Ishikawa (cell line): ENCODE measurements at regions not wholly inside any gene's neighbourhood (a gene's known extent, or its start where the extent isn't known, plus 50 kb on each side); places are given as distances from the start of the nearest gene placed in this dataset.

ENCODE experiments used
- CEBPB ChIP-seq: IDR thresholded peaks from 2 replicates; pipeline ENCODE4 v1.6.1; 2012
- CREB1 ChIP-seq: IDR thresholded peaks from 2 replicates; pipeline ENCODE4 v1.6.1; 2012; ENCODE audit warnings: low read depth
- EGR1 ChIP-seq: IDR thresholded peaks from 2 replicates; pipeline ENCODE4 v1.6.1; 2012
- EP300 ChIP-seq: IDR thresholded peaks from 2 replicates; pipeline ENCODE4 v1.6.1; 2012; ENCODE audit warnings: borderline replicate concordance
- FOXM1 ChIP-seq: IDR thresholded peaks from 2 replicates; pipeline ENCODE4 v1.6.1; 2012; ENCODE audit warnings: low read depth, borderline replicate concordance
- NFIC ChIP-seq: IDR thresholded peaks from 2 replicates; pipeline ENCODE4 v1.6.1; 2012
- RAD21 ChIP-seq: IDR thresholded peaks from 2 replicates; pipeline ENCODE4 v1.6.1; 2012; ENCODE audit warnings: low read depth
- REST ChIP-seq: IDR thresholded peaks from 2 replicates; pipeline ENCODE4 v1.6.1; 2012; ENCODE audit warnings: low read depth, mild to moderate bottlenecking
- TAF1 ChIP-seq: IDR thresholded peaks from 2 replicates; pipeline ENCODE4 v1.6.1; 2012; ENCODE audit warnings: low read depth, mild to moderate bottlenecking
- TCF12 ChIP-seq: IDR thresholded peaks from 2 replicates; pipeline ENCODE4 v1.6.1; 2012; ENCODE audit warnings: low read depth
- TEAD4 ChIP-seq: IDR thresholded peaks from 2 replicates; pipeline ENCODE4 v1.6.1; 2012
- USF1 ChIP-seq: IDR thresholded peaks from 2 replicates; pipeline ENCODE4 v1.6.1; 2012
- YY1 ChIP-seq: IDR thresholded peaks from 2 replicates; pipeline ENCODE4 v1.6.1; 2012; ENCODE audit warnings: low read depth
- ZBTB7A ChIP-seq: IDR thresholded peaks from 2 replicates; pipeline ENCODE4 v1.6.1; 2012; ENCODE audit warnings: low read depth
- TF ChIP-seq, protein P1 (sequence below): IDR thresholded peaks from 2 replicates; pipeline ENCODE4 v1.6.1; 2012

DNA sequence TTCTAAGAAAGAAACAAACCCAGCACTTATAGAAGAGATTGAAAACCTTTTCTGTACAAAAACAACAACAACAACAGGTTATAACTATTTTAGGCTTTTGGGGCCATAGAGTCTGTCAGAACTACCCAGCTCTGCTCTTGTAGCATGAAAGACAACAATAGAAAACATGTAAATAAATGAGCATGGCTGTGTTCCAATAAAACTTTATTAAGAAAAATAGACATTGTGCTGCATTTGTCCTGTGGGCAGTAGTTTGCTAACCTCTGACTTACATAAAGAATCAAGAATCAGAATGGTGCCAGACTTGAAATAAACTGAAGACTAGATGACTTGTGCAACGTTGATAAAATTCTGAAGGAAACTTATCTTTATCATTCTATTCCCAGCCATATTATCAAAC, 617.5 kb downstream of the DIAPH3 start:
- TF ChIP-seq FOXM1 (no peak), TCF12 (no peak), REST (no peak), USF1 (no peak), CREB1 (no peak), EP300 (no peak), NFIC (no peak), CEBPB (no peak), TAF1 (no peak), RAD21 (no peak), TEAD4 (no peak), EGR1 (no peak), ZBTB7A (no peak), YY1 (no peak)
- TF ChIP-seq, protein P1, sequence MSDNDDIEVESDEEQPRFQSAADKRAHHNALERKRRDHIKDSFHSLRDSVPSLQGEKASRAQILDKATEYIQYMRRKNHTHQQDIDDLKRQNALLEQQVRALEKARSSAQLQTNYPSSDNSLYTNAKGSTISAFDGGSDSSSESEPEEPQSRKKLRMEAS = no peak

DNA sequence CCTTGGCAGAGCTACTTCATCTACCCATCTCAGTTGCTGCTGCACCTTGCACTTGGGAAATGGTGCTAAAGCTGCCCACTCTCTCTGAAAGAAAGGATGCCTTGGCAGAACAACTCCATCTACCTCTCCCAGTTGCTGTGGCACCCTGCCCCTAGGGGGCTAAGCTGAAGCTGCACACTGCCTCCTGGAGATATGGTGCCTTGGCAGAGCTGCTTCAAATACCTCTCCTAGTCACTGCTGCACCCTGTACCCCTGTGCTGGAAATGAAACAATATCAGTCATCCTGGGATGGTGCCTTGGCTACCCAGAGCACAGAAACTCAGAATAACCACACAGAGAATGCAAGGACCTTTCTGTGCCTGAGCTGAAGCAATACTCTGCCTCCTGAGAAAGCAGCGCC, 615.8 kb downstream of the DIAPH3 start:
- TF ChIP-seq TEAD4 (no peak), EGR1 (no peak), NFIC (no peak), EP300 (no peak), CEBPB (no peak), TAF1 (no peak), FOXM1 (no peak), CREB1 (no peak), USF1 (no peak), REST (no peak), YY1 (no peak), TCF12 (no peak)
- TF ChIP-seq, protein P1 = no peak

DNA sequence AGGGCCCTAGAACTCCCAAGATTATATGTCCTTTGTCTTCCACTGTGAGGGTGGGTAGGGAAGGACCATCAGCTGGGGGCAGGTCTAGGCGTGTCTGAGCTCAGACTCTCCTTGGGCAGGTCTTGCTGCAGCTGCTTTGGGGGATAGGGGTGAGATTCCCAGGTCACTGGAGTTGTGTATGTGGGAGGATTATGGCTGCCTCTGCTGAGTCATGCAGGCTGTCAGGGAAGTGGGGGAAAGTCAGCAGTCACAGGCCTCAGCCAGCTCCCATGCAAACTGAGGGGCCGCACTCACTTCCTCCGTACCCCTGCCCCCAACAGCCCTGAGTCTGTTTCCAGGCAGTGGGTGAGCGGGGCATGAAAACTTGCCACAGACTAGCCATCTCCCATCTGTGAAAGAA, 600.8 kb downstream of the DIAPH3 start:
- no peak for TF ChIP-seq EP300
- no peak for TF ChIP-seq RAD21
- no peak for TF ChIP-seq NFIC
- no peak for TF ChIP-seq CREB1
- TF ChIP-seq TCF12 = no peak
- no peak for TF ChIP-seq TEAD4
- TF ChIP-seq USF1 = no peak
- no peak for TF ChIP-seq YY1
- TF ChIP-seq, protein P1 = no peak
- TF ChIP-seq TAF1 = no peak
- TF ChIP-seq FOXM1 = no peak
- TF ChIP-seq CEBPB = no peak
- TF ChIP-seq EGR1 = no peak

GRCh38 chr13:59566561-59566960, 597.2 kb downstream of the DIAPH3 start:
- TF ChIP-seq USF1 (no peak), RAD21 (no peak)

DNA sequence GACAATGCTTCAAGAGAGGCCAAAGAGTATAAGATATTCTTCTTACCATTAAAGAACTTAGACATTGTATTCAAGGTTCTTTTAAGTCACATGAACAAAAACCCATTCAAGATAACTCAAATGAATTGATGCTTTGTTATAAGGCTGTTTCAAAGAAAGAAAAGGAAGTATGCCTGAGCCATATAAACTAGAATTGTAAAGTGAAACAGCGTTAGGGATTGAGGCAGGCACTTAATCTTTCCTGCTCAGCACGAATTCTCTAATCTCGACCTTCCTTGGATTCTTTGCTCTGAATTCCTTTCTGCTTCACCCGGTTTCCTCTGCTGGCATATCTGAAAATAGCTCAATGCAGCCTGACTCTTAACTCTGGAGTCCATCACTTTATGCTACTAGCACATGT, 595.4 kb downstream of the DIAPH3 start:
- no peak for TF ChIP-seq EGR1
- no peak for TF ChIP-seq ZBTB7A
- TF ChIP-seq TCF12 = no peak
- no peak for TF ChIP-seq YY1
- TF ChIP-seq CREB1 = no peak
- no peak for TF ChIP-seq TEAD4
- TF ChIP-seq, protein P1 = no peak
- no peak for TF ChIP-seq REST
- TF ChIP-seq FOXM1 = no peak
- no peak for TF ChIP-seq NFIC
- TF ChIP-seq TAF1 = no peak
